Thyroid gland (tissue), 4 donors: ENCODE measurements at regions not wholly inside any gene's neighbourhood (a gene's known extent, or its start where the extent isn't known, plus 50 kb on each side); places are given as distances from the start of the nearest gene placed in this dataset.

Experiments used
- DNase-seq, 2 donors: peaks; one replicate each; pipeline ENCODE4 v3.0.0-alpha.2; 2019
- H3K27ac ChIP-seq, 3 donors: fragments of 200-600 bp; sonication (generic); 1 replicate in 2 of 3; 2 replicates in 1 of 3; pipeline ENCODE4 v1.5.1; 2016 to 2019; ENCODE audit warnings: mild to moderate bottlenecking in 1 of 3, moderate library complexity in 1 of 3
- H3K27me3 ChIP-seq: fragments of 200-600 bp; sonication (generic); one replicate; pipeline ENCODE4 v1.5.1; 2019
- H3K36me3 ChIP-seq, 2 donors: fragments of 200-600 bp; sonication (generic); one replicate each; pipeline ENCODE4 v1.5.1; 2016 to 2019
- H3K4me1 ChIP-seq, 2 donors: fragments of 200-600 bp; sonication (generic); one replicate each; pipeline ENCODE4 v1.5.1; 2017 to 2019
- H3K4me3 ChIP-seq, 3 donors: fragments of 200-600 bp; sonication (generic); replicated peaks in 1 of 3; 1 replicate in 2 of 3; 2 replicates in 1 of 3; pipeline ENCODE4 v1.5.1; 2016; ENCODE audit warnings: mild to moderate bottlenecking in 1 of 3
- H3K9me3 ChIP-seq: fragments of 200-600 bp; sonication (generic); one replicate; pipeline ENCODE4 v1.5.1; 2017
- POLR2A ChIP-seq, 2 donors: fragments of 450-650 bp; IDR thresholded peaks; one replicate each; pipeline ENCODE4 v1.6.1; 2017; ENCODE audit warnings: antibody characterized with exemption in 2 of 2, mild to moderate bottlenecking in 2 of 2, moderate library complexity in 1 of 2
- WGBS, 2 donors: methylation state at CpG; one replicate each; pipeline ENCODE4 v1.1.5; 2017; 5-methylcytosine and 5-hydroxymethylcytosine counted together
- intact Hi-C: fragments of 100-400 bp; cut with DNase I; formaldehyde crosslinking; loops from one replicate; pipeline ENCODE4 v1.15.1; 2023
- TF ChIP-seq, protein P1 (sequence below), 6 experiments: fragments of 200-600 bp in 3 of 6; fragments of 450-650 bp in 3 of 6; sonication (generic) in 3 of 6; IDR thresholded peaks; one replicate each; pipeline ENCODE4 v1.5.1; 2016 to 2019; ENCODE audit warnings: antibody characterized with exemption in 6 of 6, mild to moderate bottlenecking in 2 of 6, inconsistent platforms in 1 of 6, moderate library complexity in 1 of 6

GRCh38 chr7:121473645-121474300 is 77.7 kb upstream of the FAM3C start:
- DNase-seq: no peak
- Histone ChIP-seq H3K4me1 (no peaks in the 10 kb centered on the region), H3K27me3 (no peaks in the 10 kb centered on the region), H3K36me3 (no peaks in the 10 kb centered on the region), H3K9me3 (no peaks in the 10 kb centered on the region), H3K4me3 (no peak overlapping the region), H3K27ac (no peak overlapping the region)
- whole genome bisulfite sequencing, 2 donors: 81 to 84% methylated on average over 3 of the region's 3 CpGs
- TF ChIP-seq, protein P1, sequence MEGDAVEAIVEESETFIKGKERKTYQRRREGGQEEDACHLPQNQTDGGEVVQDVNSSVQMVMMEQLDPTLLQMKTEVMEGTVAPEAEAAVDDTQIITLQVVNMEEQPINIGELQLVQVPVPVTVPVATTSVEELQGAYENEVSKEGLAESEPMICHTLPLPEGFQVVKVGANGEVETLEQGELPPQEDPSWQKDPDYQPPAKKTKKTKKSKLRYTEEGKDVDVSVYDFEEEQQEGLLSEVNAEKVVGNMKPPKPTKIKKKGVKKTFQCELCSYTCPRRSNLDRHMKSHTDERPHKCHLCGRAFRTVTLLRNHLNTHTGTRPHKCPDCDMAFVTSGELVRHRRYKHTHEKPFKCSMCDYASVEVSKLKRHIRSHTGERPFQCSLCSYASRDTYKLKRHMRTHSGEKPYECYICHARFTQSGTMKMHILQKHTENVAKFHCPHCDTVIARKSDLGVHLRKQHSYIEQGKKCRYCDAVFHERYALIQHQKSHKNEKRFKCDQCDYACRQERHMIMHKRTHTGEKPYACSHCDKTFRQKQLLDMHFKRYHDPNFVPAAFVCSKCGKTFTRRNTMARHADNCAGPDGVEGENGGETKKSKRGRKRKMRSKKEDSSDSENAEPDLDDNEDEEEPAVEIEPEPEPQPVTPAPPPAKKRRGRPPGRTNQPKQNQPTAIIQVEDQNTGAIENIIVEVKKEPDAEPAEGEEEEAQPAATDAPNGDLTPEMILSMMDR (IDR thresholded peaks at IDR 0.05): no peak
- no peak for TF ChIP-seq POLR2A (IDR thresholded peaks at IDR 0.05)
- intact Hi-C loops: no loop called here

DNA sequence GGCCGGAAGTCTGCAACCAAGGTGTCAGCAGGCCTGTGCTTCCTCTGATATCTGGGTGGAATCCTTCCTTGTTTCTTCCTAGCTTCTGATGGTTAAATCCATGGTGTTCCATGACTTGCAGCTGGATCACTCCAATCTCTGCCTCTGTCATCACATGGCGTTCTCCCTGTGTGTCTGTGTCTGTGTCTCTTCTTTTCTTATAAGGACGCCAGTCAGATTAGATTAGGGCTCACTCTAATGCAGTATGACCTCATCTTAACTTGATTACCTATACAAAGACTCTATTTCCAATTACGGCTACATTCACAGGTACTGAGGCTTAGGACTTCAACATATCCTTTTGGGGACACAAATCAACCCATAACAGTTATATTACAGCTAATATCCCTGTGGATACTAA is 70.3 kb upstream of the FAM3C start:
- Histone ChIP-seq H3K27ac (no peak overlapping the region), H3K36me3 (no peaks in the 10 kb centered on the region), H3K4me3 (no peak overlapping the region), H3K4me1 (no peaks in the 10 kb centered on the region), H3K27me3 (no peaks in the 10 kb centered on the region), H3K9me3 (no peaks in the 10 kb centered on the region)
- TF ChIP-seq POLR2A (IDR thresholded peaks at IDR 0.05): no peak
- WGBS, 2 donors: 97 to 99% methylated on average over 4 of the region's 4 CpGs
- intact Hi-C loops: no loop called here
- no peak for DNase-seq

- no peak for TF ChIP-seq POLR2A (IDR thresholded peaks at IDR 0.05)
- TF ChIP-seq, protein P1 (IDR thresholded peaks at IDR 0.05): no peak
- Histone ChIP-seq H3K9me3 (no peaks in the 10 kb centered on the region), H3K36me3 (no peaks in the 10 kb centered on the region), H3K27me3 (no peaks in the 10 kb centered on the region), H3K4me3 (no peak overlapping the region), H3K4me1 (peaks cover 5 to 11% of the 10 kb centered on the region in 2 donors), H3K27ac (no peak overlapping the region)
- intact Hi-C loops: no loop called here
- 54 to 65% methylated on average over 2 of the region's 2 CpGs for WGBS, 2 donors
- peak; percentile 28 to 40 for DNase-seq
These were observed 63.0 kb upstream of the FAM3C start for GRCh38 chr7:121459148-121459547.

DNA sequence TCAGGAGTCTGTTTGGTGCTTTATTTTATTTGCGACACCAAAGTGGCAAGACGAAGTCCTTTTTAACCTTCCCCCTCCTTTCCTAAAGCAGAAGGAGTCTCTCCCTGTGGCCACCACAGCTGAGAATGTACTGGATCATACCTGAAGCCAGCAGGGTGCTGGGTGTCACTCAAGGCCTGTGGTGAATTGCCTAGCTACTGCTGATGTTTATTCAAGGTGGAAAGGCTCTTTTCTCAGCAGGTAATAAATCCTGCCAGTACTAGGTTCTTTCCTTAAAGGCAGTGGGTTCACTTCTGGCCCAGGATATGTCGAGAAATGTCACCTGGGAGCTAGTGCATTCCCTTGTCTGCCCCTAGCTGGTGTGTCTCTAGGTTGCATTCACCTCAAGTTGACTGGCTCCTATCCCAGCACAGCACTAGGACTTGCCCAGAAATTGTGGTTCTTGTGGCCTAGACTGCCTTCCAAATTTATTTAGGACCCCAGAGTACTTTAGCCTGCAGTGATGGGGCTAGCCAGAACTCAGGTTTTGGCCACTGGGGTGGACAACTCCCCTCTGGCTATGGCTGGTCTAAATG is 60.8 kb upstream of the FAM3C start:
- DNase-seq: peak in 1 of 2 donors; percentile 32
- H3K4me1 ChIP-seq: peaks cover 5 to 11% of the 10 kb centered on the region in 2 donors
- intact Hi-C loops: no loop called here
- TF ChIP-seq, protein P1 (IDR thresholded peaks at IDR 0.05): no peak
- no peak for TF ChIP-seq POLR2A (IDR thresholded peaks at IDR 0.05)
- no peaks in the 10 kb centered on the region for H3K9me3 ChIP-seq
- no peaks in the 10 kb centered on the region for H3K27me3 ChIP-seq
- no peaks in the 10 kb centered on the region for H3K36me3 ChIP-seq
- no peak overlapping the region for H3K27ac ChIP-seq
- 88 to 90% methylated on average over 3 of the region's 3 CpGs for WGBS, 2 donors
- H3K4me3 ChIP-seq: no peak overlapping the region

- Histone ChIP-seq H3K36me3 (no peaks in the 10 kb centered on the region), H3K4me3 (no peak overlapping the region), H3K27ac (no peak overlapping the region), H3K9me3 (no peaks in the 10 kb centered on the region), H3K4me1 (peaks cover 5 to 11% of the 10 kb centered on the region in 2 donors), H3K27me3 (no peaks in the 10 kb centered on the region)
- no peak for DNase-seq
- intact Hi-C loops: no loop called here
- TF ChIP-seq, protein P1 (IDR thresholded peaks at IDR 0.05): no peak
- TF ChIP-seq POLR2A (IDR thresholded peaks at IDR 0.05): no peak
- WGBS, 2 donors: 83 to 100% methylated on average over 1 of the region's 1 CpG
These were observed 59.9 kb upstream of the FAM3C start for GRCh38 chr7:121456015-121456414.
